ENCODE measurements at regions not wholly inside any gene's neighbourhood (a gene's known extent, or its start where the extent isn't known, plus 50 kb on each side); places are given as distances from the start of the nearest gene placed in this dataset.

- DNase-seq = no peak
Observed at GRCh38 chr22:48568736-48569330, 1258.8 kb downstream of the BRD1 start.

GRCh38 chr22:48567213-48567975 lies 1260.3 kb downstream of the BRD1 start:
- peak; percentile 68 for DNase-seq

- DNase-seq = peak; percentile 43
Observed at GRCh38 chr22:48566741-48567140, 1260.9 kb downstream of the BRD1 start.

- no peak for DNase-seq
Observed at GRCh38 chr22:48565901-48566501, 1261.7 kb downstream of the BRD1 start.

- no peak for DNase-seq
Observed at GRCh38 chr22:48564995-48565394, 1262.7 kb downstream of the BRD1 start.

GRCh38 chr22:48563966-48564330 lies 1263.7 kb downstream of the BRD1 start:
- no peak for DNase-seq

- no peak for DNase-seq
Observed at GRCh38 chr22:48563118-48563965, 1264.3 kb downstream of the BRD1 start.

- no peak for DNase-seq
Observed at GRCh38 chr22:48561676-48562075, 1266.0 kb downstream of the BRD1 start.

GRCh38 chr22:48560836-48561235 lies 1266.8 kb downstream of the BRD1 start:
- no peak for DNase-seq

- DNase-seq = no peak
Observed at GRCh38 chr22:48560389-48560751, 1267.3 kb downstream of the BRD1 start.

GRCh38 chr22:48559647-48560388 lies 1267.9 kb downstream of the BRD1 start:
- DNase-seq = no peak

- no peak for DNase-seq
Observed at GRCh38 chr22:48558606-48559402, 1268.9 kb downstream of the BRD1 start.

- no peak for DNase-seq
Observed at GRCh38 chr22:48558016-48558415, 1269.7 kb downstream of the BRD1 start.

GRCh38 chr22:48557473-48557872 lies 1270.2 kb downstream of the BRD1 start:
- no peak for DNase-seq

GRCh38 chr22:48556751-48557150 lies 1270.9 kb downstream of the BRD1 start:
- DNase-seq = no peak

- DNase-seq = no peak
Observed at GRCh38 chr22:48556222-48556621, 1271.5 kb downstream of the BRD1 start.

- DNase-seq = no peak
Observed at GRCh38 chr22:48555606-48556005, 1272.1 kb downstream of the BRD1 start.

- DNase-seq = no peak
Observed at GRCh38 chr22:48554893-48555572, 1272.6 kb downstream of the BRD1 start.

GRCh38 chr22:48553694-48554308 lies 1273.9 kb downstream of the BRD1 start:
- DNase-seq = no peak

- DNase-seq = no peak
Observed at GRCh38 chr22:48553119-48553518, 1274.6 kb downstream of the BRD1 start.
